OCI-LY7 (cell line): ENCODE measurements at regions not wholly inside any gene's neighbourhood (a gene's known extent, or its start where the extent isn't known, plus 50 kb on each side); places are given as distances from the start of the nearest gene placed in this dataset.
"Not testable (repeated sequence)": the region's sequence is repeated elsewhere in the genome, so short reads cannot be mapped to it uniquely, and the experiment has no call there.

Experiments
- BruUV-seq: library from RNA; stranded (reverse); fragments of 400-500 nt; replicated peaks from 2 replicates; lab custom pipeline; 2021; lab: Mats Ljungman, UMichigan
- CTCF ChIA-PET: fragments of 300-600 bp; sonication (Branson Sonifier 250); formaldehyde crosslinking; loops from one replicate; lab custom pipeline; 2022; ENCODE audit warnings: antibody characterized with exemption; ENCODE audit not compliant: unreplicated experiment; lab: Charles Lee
- POLR2A ChIA-PET: fragments of 300-600 bp; sonication (Branson Sonifier 250); formaldehyde crosslinking; loops from one replicate; lab custom pipeline; 2022; ENCODE audit warnings: antibody characterized with exemption; lab: Charles Lee
- DNase-seq: peaks from one replicate; pipeline ENCODE4 v3.0.0-alpha.2; 2015; ENCODE audit warnings: low spot score
- H2AFZ ChIP-seq: fragments of 200-600 bp; sonication (generic), shearing (Covaris generic); 2 replicates; pipeline ENCODE4 v1.6.1; 2014; ENCODE audit warnings: mild to moderate bottlenecking, antibody characterized with exemption, low read length, moderate library complexity
- H3K27ac ChIP-seq: fragments of 200-600 bp; sonication (generic); 2 replicates; pipeline ENCODE4 v1.5.1; 2014; ENCODE audit warnings: mixed run types, low read depth, mild to moderate bottlenecking, moderate library complexity, low read length, inconsistent platforms; ENCODE audit not compliant: poor library complexity, severe bottlenecking
- H3K36me3 ChIP-seq: fragments of 200-600 bp; sonication (generic); 2 replicates; pipeline ENCODE4 v1.6.1; 2014; ENCODE audit warnings: mild to moderate bottlenecking, antibody characterized with exemption, low read length, moderate library complexity, mixed read lengths; ENCODE audit not compliant: insufficient read depth
- H3K4me1 ChIP-seq: fragments of 200-600 bp; sonication (generic); 2 replicates; pipeline ENCODE4 v1.5.1; 2014; ENCODE audit warnings: mild to moderate bottlenecking, low read length; ENCODE audit not compliant: insufficient read depth, poor library complexity, severe bottlenecking
- H3K4me2 ChIP-seq: fragments of 200-600 bp; sonication (generic); 2 replicates; pipeline ENCODE4 v1.6.1; 2014; ENCODE audit warnings: mild to moderate bottlenecking, low read length
- H3K4me3 ChIP-seq: fragments of 200-600 bp; sonication (generic); 2 replicates; pipeline ENCODE4 v1.5.1; 2014; ENCODE audit warnings: mild to moderate bottlenecking, low read depth, low read length; ENCODE audit not compliant: poor library complexity, severe bottlenecking
- H3K79me2 ChIP-seq: fragments of 200-600 bp; sonication (generic); 2 replicates; pipeline ENCODE4 v1.6.1; 2016; ENCODE audit warnings: low read depth, mild to moderate bottlenecking, low read length, moderate library complexity, mixed read lengths; ENCODE audit not compliant: insufficient read depth
- H3K9me2 ChIP-seq: fragments of 200-600 bp; sonication (generic); 2 replicates; pipeline ENCODE4 v1.6.1; 2016; ENCODE audit warnings: mild to moderate bottlenecking, low read length, mixed read lengths; ENCODE audit not compliant: insufficient read depth
- H3K9me3 ChIP-seq: fragments of 200-600 bp; sonication (generic); 2 replicates; pipeline ENCODE4 v1.6.1; 2014; ENCODE audit warnings: mild to moderate bottlenecking, mixed run types, low read length, mixed read lengths
- H4K20me1 ChIP-seq: fragments of 200-600 bp; sonication (generic); 2 replicates; pipeline ENCODE4 v1.6.1; 2014; ENCODE audit warnings: mild to moderate bottlenecking, antibody characterized with exemption, low read length, moderate library complexity, mixed read lengths; ENCODE audit not compliant: insufficient read depth
- EZH2phosphoT487 ChIP-seq: fragments of 200-600 bp; sonication (generic); IDR thresholded peaks from 2 replicates; pipeline ENCODE4 v1.6.1; 2018; ENCODE audit warnings: low read depth, borderline replicate concordance, mild to moderate bottlenecking, mixed run types, antibody characterized with exemption, low read length, moderate library complexity, mixed read lengths
- intact Hi-C: fragments of 100-400 bp; cut with micrococcal nuclease; formaldehyde crosslinking; loops from one replicate; pipeline ENCODE4 v1.10.0; 2022; ENCODE audit not compliant: unreplicated experiment
- TF ChIP-seq, protein P1 (sequence below): fragments of 200-600 bp; sonication (generic); conservative IDR thresholded peaks from 2 replicates; pipeline ENCODE4 v1.5.1; 2014; ENCODE audit warnings: mild to moderate bottlenecking, antibody characterized with exemption, low read length, moderate library complexity, mixed read lengths

DNA sequence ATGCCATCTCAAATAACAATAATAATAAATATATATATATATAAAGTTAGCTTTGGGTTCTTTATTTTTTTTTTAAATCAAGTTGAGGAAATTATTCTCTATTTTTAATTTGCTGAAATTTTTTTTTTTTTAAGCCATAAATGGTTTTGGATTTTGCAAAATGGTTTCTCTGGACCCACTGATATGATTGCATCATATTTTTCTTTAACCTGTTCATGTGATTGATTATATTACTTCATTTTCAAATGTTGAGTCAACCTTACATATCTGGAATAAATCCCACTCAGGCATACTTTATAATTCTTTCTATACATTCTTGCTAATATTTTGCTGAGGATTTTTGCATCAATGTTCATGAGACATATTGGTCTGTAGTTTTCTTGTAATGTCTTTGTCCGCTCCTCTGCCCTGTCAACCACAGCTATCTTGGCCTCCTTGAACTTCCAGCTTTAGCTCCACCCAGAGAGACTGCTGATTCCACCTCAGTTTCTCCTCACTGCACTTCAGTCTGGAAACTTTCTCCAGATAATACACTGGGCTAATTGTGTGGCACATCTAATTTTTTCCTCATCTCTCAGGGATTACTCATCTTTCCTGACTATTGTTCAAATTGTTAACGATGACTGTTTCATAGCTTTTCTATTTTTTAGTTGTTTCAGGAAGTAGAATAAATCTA is 160.9 kb upstream of the GIMD1 start:
- H3K4me2 ChIP-seq: no peak overlapping the region
- no TSS peak for BruUV-seq
- no peak for DNase-seq
- H3K9me2 ChIP-seq: no peaks in the 10 kb centered on the region
- ChIA-PET POLR2A (no interaction called here), CTCF (no interaction called here)
- H3K79me2 ChIP-seq: no peaks in the 10 kb centered on the region
- H3K4me3 ChIP-seq: no peak overlapping the region
- no peaks in the 10 kb centered on the region for H4K20me1 ChIP-seq
- H3K4me1 ChIP-seq: no peaks in the 10 kb centered on the region
- H3K9me3 ChIP-seq: no peaks in the 10 kb centered on the region
- intact Hi-C loops: no loop called here
- H3K36me3 ChIP-seq: no peaks in the 10 kb centered on the region
- no peak overlapping the region for H3K27ac ChIP-seq
- TF ChIP-seq, protein P1, sequence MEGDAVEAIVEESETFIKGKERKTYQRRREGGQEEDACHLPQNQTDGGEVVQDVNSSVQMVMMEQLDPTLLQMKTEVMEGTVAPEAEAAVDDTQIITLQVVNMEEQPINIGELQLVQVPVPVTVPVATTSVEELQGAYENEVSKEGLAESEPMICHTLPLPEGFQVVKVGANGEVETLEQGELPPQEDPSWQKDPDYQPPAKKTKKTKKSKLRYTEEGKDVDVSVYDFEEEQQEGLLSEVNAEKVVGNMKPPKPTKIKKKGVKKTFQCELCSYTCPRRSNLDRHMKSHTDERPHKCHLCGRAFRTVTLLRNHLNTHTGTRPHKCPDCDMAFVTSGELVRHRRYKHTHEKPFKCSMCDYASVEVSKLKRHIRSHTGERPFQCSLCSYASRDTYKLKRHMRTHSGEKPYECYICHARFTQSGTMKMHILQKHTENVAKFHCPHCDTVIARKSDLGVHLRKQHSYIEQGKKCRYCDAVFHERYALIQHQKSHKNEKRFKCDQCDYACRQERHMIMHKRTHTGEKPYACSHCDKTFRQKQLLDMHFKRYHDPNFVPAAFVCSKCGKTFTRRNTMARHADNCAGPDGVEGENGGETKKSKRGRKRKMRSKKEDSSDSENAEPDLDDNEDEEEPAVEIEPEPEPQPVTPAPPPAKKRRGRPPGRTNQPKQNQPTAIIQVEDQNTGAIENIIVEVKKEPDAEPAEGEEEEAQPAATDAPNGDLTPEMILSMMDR: no peak
- TF ChIP-seq EZH2phosphoT487: no peak
- H2AFZ ChIP-seq: no peak overlapping the region

DNA sequence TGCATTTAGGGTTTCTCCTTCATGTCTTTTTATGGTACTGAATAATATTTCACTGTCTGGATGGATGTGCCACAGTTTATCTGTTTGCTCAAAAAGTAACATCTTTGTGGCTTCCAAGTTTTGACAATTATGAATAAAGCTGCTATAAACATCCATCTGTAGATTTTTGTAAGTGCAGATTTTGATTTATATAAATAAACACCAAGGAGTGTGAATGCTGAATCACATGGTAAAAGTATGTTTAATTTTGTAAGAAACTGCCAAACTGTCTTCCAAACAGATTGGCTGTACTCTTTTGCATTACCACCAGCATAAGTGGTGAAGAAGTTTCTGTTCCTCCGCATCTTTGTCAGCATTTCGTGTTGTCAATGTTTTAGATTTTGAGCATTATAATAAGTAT is 158.7 kb upstream of the GIMD1 start:
- H3K4me1 ChIP-seq: no peaks in the 10 kb centered on the region
- H3K36me3 ChIP-seq: no peaks in the 10 kb centered on the region
- POLR2A ChIA-PET: no interaction called here
- H3K9me2 ChIP-seq: no peaks in the 10 kb centered on the region
- H2AFZ ChIP-seq: no peak overlapping the region
- no peak overlapping the region for H3K27ac ChIP-seq
- H3K79me2 ChIP-seq: no peaks in the 10 kb centered on the region
- BruUV-seq: no TSS peak
- no peak for TF ChIP-seq EZH2phosphoT487
- TF ChIP-seq, protein P1: no peak
- CTCF ChIA-PET: no interaction called here
- H3K4me3 ChIP-seq: no peak overlapping the region
- intact Hi-C loops: no loop called here
- H3K9me3 ChIP-seq: no peaks in the 10 kb centered on the region
- DNase-seq: no peak
- H4K20me1 ChIP-seq: no peaks in the 10 kb centered on the region
- H3K4me2 ChIP-seq: no peak overlapping the region

DNA sequence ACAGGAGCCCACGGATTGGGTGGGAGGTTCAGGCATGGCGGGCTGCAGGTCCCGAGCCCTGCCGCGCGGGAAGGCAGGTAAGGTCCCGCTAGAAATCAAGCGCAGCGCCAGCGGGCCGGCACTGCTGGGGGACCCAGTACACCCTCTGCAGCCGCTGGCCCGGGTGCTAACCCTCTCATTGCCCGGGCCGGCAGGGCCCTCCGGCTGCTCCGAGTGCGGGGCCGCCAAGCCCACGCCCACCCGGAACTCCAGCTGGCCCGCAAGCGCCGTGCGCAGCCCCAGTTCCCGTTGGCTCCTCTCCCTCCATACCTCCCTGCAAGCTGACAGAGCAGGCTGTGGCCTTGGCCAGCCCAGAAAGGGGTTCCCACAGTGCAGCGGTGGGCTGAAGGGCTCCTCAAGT is 156.8 kb upstream of the GIMD1 start:
- CTCF ChIA-PET, H3K4me2 ChIP-seq, H3K4me1 ChIP-seq, H3K27ac ChIP-seq, H3K79me2 ChIP-seq, H3K4me3 ChIP-seq, H3K36me3 ChIP-seq, H4K20me1 ChIP-seq, POLR2A ChIA-PET, H3K9me2 ChIP-seq, intact Hi-C loops, BruUV-seq, H2AFZ ChIP-seq, DNase-seq, H3K9me3 ChIP-seq: not testable (repeated sequence)

DNA sequence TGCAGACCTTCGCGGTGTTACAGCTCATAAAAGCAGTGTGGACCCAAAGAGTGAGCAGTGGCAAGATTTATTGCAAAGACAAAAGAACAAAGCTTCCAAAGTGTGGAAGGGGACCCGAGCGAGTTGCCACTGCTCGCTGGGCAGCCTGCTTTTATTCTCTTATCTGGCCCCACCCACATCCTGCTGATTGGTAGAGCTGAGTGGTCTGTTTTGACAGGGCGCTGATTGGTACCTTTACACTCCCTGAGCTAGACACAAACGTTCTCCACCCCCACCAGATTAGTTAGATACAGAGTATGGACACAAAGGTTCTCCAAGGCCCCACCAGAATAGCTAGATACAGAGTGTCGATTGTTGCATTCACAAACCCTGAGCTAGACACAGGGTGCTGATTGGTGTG is 156.2 kb upstream of the GIMD1 start:
- H3K79me2 ChIP-seq, CTCF ChIA-PET, H3K4me2 ChIP-seq, H3K36me3 ChIP-seq, H3K4me1 ChIP-seq, H3K9me2 ChIP-seq, H2AFZ ChIP-seq, H3K27ac ChIP-seq, DNase-seq, POLR2A ChIA-PET, intact Hi-C loops, H3K9me3 ChIP-seq, H3K4me3 ChIP-seq, BruUV-seq, H4K20me1 ChIP-seq: not testable (repeated sequence)
